DMS53 (cell line): ENCODE measurements at regions not wholly inside any gene's neighbourhood (a gene's known extent, or its start where the extent isn't known, plus 50 kb on each side); places are given as distances from the start of the nearest gene placed in this dataset.

Experiments used
- DNase-seq: peaks from one replicate; lab custom pipeline; 2025; lab: John Stamatoyannopoulos, UW

GRCh38 chr22:49169074-49169744 lies 658.5 kb downstream of the BRD1 start:
- no peak for DNase-seq

GRCh38 chr22:49168219-49168813 lies 659.4 kb downstream of the BRD1 start:
- no peak for DNase-seq

GRCh38 chr22:49166746-49167145 lies 660.9 kb downstream of the BRD1 start:
- DNase-seq = no peak

- DNase-seq = no peak
These were observed 661.5 kb downstream of the BRD1 start for GRCh38 chr22:49166211-49166610.

GRCh38 chr22:49164773-49165320 lies 662.8 kb downstream of the BRD1 start:
- DNase-seq = no peak

GRCh38 chr22:49163960-49164690 lies 663.5 kb downstream of the BRD1 start:
- DNase-seq = no peak

GRCh38 chr22:49163258-49163959 lies 664.3 kb downstream of the BRD1 start:
- DNase-seq = no peak

- DNase-seq = no peak
These were observed 664.8 kb downstream of the BRD1 start for GRCh38 chr22:49162841-49163240.

GRCh38 chr22:49161002-49161850 lies 666.4 kb downstream of the BRD1 start:
- no peak for DNase-seq

- DNase-seq = no peak
These were observed 667.2 kb downstream of the BRD1 start for GRCh38 chr22:49160261-49161001.

GRCh38 chr22:49159711-49160110 lies 668.0 kb downstream of the BRD1 start:
- DNase-seq = no peak

- DNase-seq = no peak
These were observed 668.7 kb downstream of the BRD1 start for GRCh38 chr22:49158741-49159564.

GRCh38 chr22:49157529-49158339 lies 669.9 kb downstream of the BRD1 start:
- DNase-seq = no peak

GRCh38 chr22:49156662-49157285 lies 670.9 kb downstream of the BRD1 start:
- peak; percentile 7 for DNase-seq

- DNase-seq = no peak
These were observed 671.7 kb downstream of the BRD1 start for GRCh38 chr22:49155770-49156580.

GRCh38 chr22:49155039-49155769 lies 672.5 kb downstream of the BRD1 start:
- no peak for DNase-seq

GRCh38 chr22:49154433-49154832 lies 673.2 kb downstream of the BRD1 start:
- no peak for DNase-seq
